GM21576 (cell line): ENCODE measurements at regions not wholly inside any gene's neighbourhood (a gene's known extent, or its start where the extent isn't known, plus 50 kb on each side); places are given as distances from the start of the nearest gene placed in this dataset.

Experiments
- ATAC-seq: cut with Tn5 transposase; IDR thresholded peaks from one replicate; pipeline ENCODE4 v1.9.1; 2021; ENCODE audit warnings: mild to moderate bottlenecking, moderate library complexity; ENCODE audit not compliant: unreplicated experiment

GRCh38 chr16:65224471-65224870 lies 102.6 kb upstream of the CDH11 start:
- ATAC-seq: no peak

- ATAC-seq: no peak
Measured at GRCh38 chr16:65223335-65223734, 101.5 kb upstream of the CDH11 start.

- no peak for ATAC-seq
Measured at GRCh38 chr16:65222536-65222935, 100.7 kb upstream of the CDH11 start.

- ATAC-seq: no peak
Measured at GRCh38 chr16:65222049-65222448, 100.2 kb upstream of the CDH11 start.

GRCh38 chr16:65219786-65220185 lies 97.9 kb upstream of the CDH11 start:
- ATAC-seq: no peak

- ATAC-seq: no peak
Measured at GRCh38 chr16:65218348-65218747, 96.5 kb upstream of the CDH11 start.

- no peak for ATAC-seq
Measured at GRCh38 chr16:65213866-65214595, 92.2 kb upstream of the CDH11 start.

GRCh38 chr16:65212791-65213190 lies 90.9 kb upstream of the CDH11 start:
- ATAC-seq: no peak

- ATAC-seq: no peak
Measured at GRCh38 chr16:65212240-65212639, 90.4 kb upstream of the CDH11 start.

GRCh38 chr16:65202461-65202860 lies 80.6 kb upstream of the CDH11 start:
- no peak for ATAC-seq

- no peak for ATAC-seq
Measured at GRCh38 chr16:65201511-65201910, 79.6 kb upstream of the CDH11 start.

GRCh38 chr16:65200857-65201256 lies 79.0 kb upstream of the CDH11 start:
- no peak for ATAC-seq

- no peak for ATAC-seq
Measured at GRCh38 chr16:65200156-65200773, 78.4 kb upstream of the CDH11 start.

- ATAC-seq: no peak
Measured at GRCh38 chr16:65196420-65197075, 74.7 kb upstream of the CDH11 start.

GRCh38 chr16:65195998-65196397 lies 74.1 kb upstream of the CDH11 start:
- ATAC-seq: no peak

GRCh38 chr16:65185241-65185778 lies 63.4 kb upstream of the CDH11 start:
- no peak for ATAC-seq

- no peak for ATAC-seq
Measured at GRCh38 chr16:65181071-65181561, 59.3 kb upstream of the CDH11 start.

- no peak for ATAC-seq
Measured at GRCh38 chr16:65178151-65178550, 56.3 kb upstream of the CDH11 start.

GRCh38 chr16:65176603-65177002 lies 54.7 kb upstream of the CDH11 start:
- no peak for ATAC-seq

GRCh38 chr16:65172356-65172755 lies 50.5 kb upstream of the CDH11 start:
- no peak for ATAC-seq
